ENCODE measurements at regions not wholly inside any gene's neighbourhood (a gene's known extent, or its start where the extent isn't known, plus 50 kb on each side); places are given as distances from the start of the nearest gene placed in this dataset.

DNA sequence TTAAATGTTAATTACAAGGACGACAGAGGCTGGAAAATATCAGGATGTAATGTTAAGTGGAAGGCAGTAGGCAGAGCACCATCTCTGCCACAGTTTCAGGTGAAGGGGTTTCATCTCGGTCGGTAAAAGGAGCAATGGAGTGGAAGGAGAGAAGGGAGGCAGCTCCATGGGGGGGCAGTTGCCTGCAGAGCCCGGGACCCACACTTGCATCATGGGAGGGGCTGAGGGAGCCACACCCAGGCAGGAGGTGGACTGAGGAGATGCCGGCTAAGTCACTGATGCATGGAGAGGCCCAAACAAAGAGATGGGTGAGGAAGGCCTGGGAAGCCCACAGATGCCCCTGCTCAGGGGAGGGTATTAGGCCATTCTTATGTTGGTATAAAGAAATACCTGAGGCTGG lies 1470.9 kb downstream of the BRD1 start:
- TF ChIP-seq EZH2 (IDR thresholded peaks at IDR 0.05) (no peak), POLR2AphosphoS5 (IDR thresholded peaks at IDR 0.05; ENCODE audit: borderline replicate concordance, low read depth, low read length) (no peak)
